K562 (cell line): ENCODE measurements at regions not wholly inside any gene's neighbourhood (a gene's known extent, or its start where the extent isn't known, plus 50 kb on each side); places are given as distances from the start of the nearest gene placed in this dataset.

ENCODE experiments used
- CTCF ChIP-seq, 3 experiments: IDR thresholded peaks in 2 of 3; conservative IDR thresholded peaks in 1 of 3; 2 replicates each; pipeline ENCODE4 v1.5.1; 2011 to 2012; ENCODE audit warnings: low read length in 3 of 3, mild to moderate bottlenecking in 3 of 3, control low read depth in 2 of 3, improper control_type of control experiment in 1 of 3, inconsistent platforms in 1 of 3, low read depth in 1 of 3, mixed read lengths in 1 of 3, moderate library complexity in 1 of 3; ENCODE audit not compliant: insufficient read depth in 2 of 3
- EGR1 ChIP-seq: fragments of 450-650 bp; conservative IDR thresholded peaks from 2 replicates; pipeline ENCODE4 v1.6.1; 2017; ENCODE audit warnings: mild to moderate bottlenecking
- HDAC1 ChIP-seq, 2 experiments: fragments of 450-650 bp; IDR thresholded peaks; 2 replicates each; pipeline ENCODE4 v1.6.1; 2016 to 2017; ENCODE audit warnings: inconsistent platforms in 1 of 2, mild to moderate bottlenecking in 1 of 2, moderate library complexity in 1 of 2
- MAZ ChIP-seq, 2 experiments: fragments of 450-650 bp in 1 of 2; sonication (generic) in 1 of 2; formaldehyde crosslinking; IDR thresholded peaks in 1 of 2; conservative IDR thresholded peaks in 1 of 2; 2 replicates each; pipeline versions ENCODE4 v1.4.0 to v1.5.0; 2020; ENCODE audit warnings: mild to moderate bottlenecking in 1 of 2, missing genetic modification reagents in 1 of 2
- NFE2 ChIP-seq: IDR thresholded peaks from 2 replicates; pipeline ENCODE4 v1.6.1; 2014; ENCODE audit warnings: antibody characterized with exemption, low read depth
- YBX1 ChIP-seq: fragments of 450-650 bp; IDR thresholded peaks from 2 replicates; pipeline ENCODE4 v1.7.1; 2016; ENCODE audit warnings: mild to moderate bottlenecking
- YY1 ChIP-seq, 3 experiments: IDR thresholded peaks; 2 replicates each; pipeline ENCODE4 v1.6.1; 2011; ENCODE audit warnings: low read length in 2 of 3, mild to moderate bottlenecking in 2 of 3, moderate library complexity in 2 of 3, borderline replicate concordance in 1 of 3, control low read depth in 1 of 3, low read depth in 1 of 3; ENCODE audit not compliant: insufficient read depth in 3 of 3, insufficient replicate concordance in 2 of 3, control insufficient read depth in 1 of 3, insufficient read length in 1 of 3; ENCODE audit errors: extremely low read depth in 1 of 3
- TF ChIP-seq, protein P1 (sequence below), 2 experiments: fragments of 450-650 bp; formaldehyde crosslinking in 1 of 2; IDR thresholded peaks; 2 replicates each; pipeline versions ENCODE4 v1.4.0 to v1.6.1; 2014 to 2020; ENCODE audit warnings: mild to moderate bottlenecking in 2 of 2, borderline replicate concordance in 1 of 2, low read depth in 1 of 2

GRCh38 chr11:79937676-79938334, 497.0 kb upstream of the TENM4 start:
- TF ChIP-seq MAZ (CRISPR knock-in tag; conservative IDR thresholded peaks at IDR 0.05 in 1 of 2, IDR thresholded peaks at IDR 0.05 in 1 of 2) (no peak), YY1 (IDR thresholded peaks at IDR 0.05; ENCODE audit: borderline replicate concordance in 1 of 3, control insufficient read depth in 1 of 3, extremely low read depth in 1 of 3, insufficient read depth in 3 of 3, insufficient read length in 1 of 3, insufficient replicate concordance in 2 of 3, low read depth in 1 of 3, low read length in 2 of 3) (no peak), CTCF (IDR thresholded peaks at IDR 0.05 in 2 of 3, conservative IDR thresholded peaks at IDR 0.05 in 1 of 3; ENCODE audit: insufficient read depth in 2 of 3, low read depth in 1 of 3, low read length in 3 of 3) (no peak), HDAC1 (IDR thresholded peaks at IDR 0.05) (no peak), YBX1 (no peak), EGR1 (no peak), NFE2 (no peak)
- TF ChIP-seq, protein P1, sequence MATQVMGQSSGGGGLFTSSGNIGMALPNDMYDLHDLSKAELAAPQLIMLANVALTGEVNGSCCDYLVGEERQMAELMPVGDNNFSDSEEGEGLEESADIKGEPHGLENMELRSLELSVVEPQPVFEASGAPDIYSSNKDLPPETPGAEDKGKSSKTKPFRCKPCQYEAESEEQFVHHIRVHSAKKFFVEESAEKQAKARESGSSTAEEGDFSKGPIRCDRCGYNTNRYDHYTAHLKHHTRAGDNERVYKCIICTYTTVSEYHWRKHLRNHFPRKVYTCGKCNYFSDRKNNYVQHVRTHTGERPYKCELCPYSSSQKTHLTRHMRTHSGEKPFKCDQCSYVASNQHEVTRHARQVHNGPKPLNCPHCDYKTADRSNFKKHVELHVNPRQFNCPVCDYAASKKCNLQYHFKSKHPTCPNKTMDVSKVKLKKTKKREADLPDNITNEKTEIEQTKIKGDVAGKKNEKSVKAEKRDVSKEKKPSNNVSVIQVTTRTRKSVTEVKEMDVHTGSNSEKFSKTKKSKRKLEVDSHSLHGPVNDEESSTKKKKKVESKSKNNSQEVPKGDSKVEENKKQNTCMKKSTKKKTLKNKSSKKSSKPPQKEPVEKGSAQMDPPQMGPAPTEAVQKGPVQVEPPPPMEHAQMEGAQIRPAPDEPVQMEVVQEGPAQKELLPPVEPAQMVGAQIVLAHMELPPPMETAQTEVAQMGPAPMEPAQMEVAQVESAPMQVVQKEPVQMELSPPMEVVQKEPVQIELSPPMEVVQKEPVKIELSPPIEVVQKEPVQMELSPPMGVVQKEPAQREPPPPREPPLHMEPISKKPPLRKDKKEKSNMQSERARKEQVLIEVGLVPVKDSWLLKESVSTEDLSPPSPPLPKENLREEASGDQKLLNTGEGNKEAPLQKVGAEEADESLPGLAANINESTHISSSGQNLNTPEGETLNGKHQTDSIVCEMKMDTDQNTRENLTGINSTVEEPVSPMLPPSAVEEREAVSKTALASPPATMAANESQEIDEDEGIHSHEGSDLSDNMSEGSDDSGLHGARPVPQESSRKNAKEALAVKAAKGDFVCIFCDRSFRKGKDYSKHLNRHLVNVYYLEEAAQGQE (IDR thresholded peaks at IDR 0.05; ENCODE audit: borderline replicate concordance), result no peak
- TF ChIP-seq, protein P1 (CRISPR knock-in tag; IDR thresholded peaks at IDR 0.05; ENCODE audit: low read depth), result no peak
